BJ (cell line): ENCODE measurements at regions not wholly inside any gene's neighbourhood (a gene's known extent, or its start where the extent isn't known, plus 50 kb on each side); places are given as distances from the start of the nearest gene placed in this dataset.

ENCODE experiments used
- CTCF ChIA-PET: fragments of 350-600 bp; formaldehyde crosslinking; extraction: SDS; loops from one replicate; lab custom pipeline; 2021; ENCODE audit warnings: antibody characterized with exemption, inconsistent platforms; lab: Yijun Ruan, JAX
- POLR2A ChIA-PET: fragments of 300-600 bp; sonication (Branson Sonifier 250); formaldehyde crosslinking; extraction: SDS; loops from one replicate; lab custom pipeline; 2021; ENCODE audit warnings: antibody characterized with exemption; lab: Charles Lee
- DNase-seq: peaks from one replicate; pipeline ENCODE4 v3.0.0-alpha.2; 2011; ENCODE audit warnings: low read depth
- H3K27me3 ChIP-seq: 2 replicates; pipeline ENCODE4 v1.6.0; 2011; ENCODE audit warnings: low read length; ENCODE audit not compliant: control insufficient read depth, insufficient read depth
- H3K36me3 ChIP-seq: 2 replicates; pipeline ENCODE4 v1.5.1; 2011; ENCODE audit warnings: low read length; ENCODE audit not compliant: control insufficient read depth, insufficient read depth
- H3K4me3 ChIP-seq: 2 replicates; pipeline ENCODE4 v1.5.1; 2011; ENCODE audit warnings: low read depth, mild to moderate bottlenecking, control low read depth, low read length
- TF ChIP-seq, protein P1 (sequence below): IDR thresholded peaks from 2 replicates; pipeline ENCODE4 v1.5.1; 2011; ENCODE audit warnings: low read depth, mild to moderate bottlenecking, control low read depth, inconsistent platforms, low read length, moderate library complexity; ENCODE audit not compliant: insufficient read depth

DNA sequence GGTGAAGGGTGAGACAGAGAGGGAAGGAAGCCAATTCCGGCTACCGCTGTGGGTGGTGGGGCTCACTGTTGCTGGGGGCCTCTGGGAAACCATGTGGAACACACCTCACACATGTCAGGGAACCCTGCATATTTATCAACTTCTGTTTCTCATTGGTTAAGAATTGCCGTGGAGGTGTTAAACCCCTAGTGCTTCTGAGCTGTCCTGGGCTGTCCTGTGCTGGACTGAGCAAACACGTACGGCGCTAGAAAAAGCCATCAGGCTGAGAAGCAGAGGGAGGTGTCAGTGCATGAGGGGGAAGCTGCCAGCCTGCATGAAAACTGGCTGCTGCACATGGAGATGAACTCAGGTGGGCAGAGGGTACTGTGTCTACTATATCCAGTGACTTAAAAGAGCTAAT, 103.9 kb upstream of the JAG1 start:
- H3K4me3 ChIP-seq = no peak overlapping the region
- no peaks in the 10 kb centered on the region for H3K27me3 ChIP-seq
- no peak for DNase-seq
- no peaks in the 10 kb centered on the region for H3K36me3 ChIP-seq
- ChIA-PET POLR2A (no interaction called here), CTCF (no interaction called here)
- TF ChIP-seq, protein P1, sequence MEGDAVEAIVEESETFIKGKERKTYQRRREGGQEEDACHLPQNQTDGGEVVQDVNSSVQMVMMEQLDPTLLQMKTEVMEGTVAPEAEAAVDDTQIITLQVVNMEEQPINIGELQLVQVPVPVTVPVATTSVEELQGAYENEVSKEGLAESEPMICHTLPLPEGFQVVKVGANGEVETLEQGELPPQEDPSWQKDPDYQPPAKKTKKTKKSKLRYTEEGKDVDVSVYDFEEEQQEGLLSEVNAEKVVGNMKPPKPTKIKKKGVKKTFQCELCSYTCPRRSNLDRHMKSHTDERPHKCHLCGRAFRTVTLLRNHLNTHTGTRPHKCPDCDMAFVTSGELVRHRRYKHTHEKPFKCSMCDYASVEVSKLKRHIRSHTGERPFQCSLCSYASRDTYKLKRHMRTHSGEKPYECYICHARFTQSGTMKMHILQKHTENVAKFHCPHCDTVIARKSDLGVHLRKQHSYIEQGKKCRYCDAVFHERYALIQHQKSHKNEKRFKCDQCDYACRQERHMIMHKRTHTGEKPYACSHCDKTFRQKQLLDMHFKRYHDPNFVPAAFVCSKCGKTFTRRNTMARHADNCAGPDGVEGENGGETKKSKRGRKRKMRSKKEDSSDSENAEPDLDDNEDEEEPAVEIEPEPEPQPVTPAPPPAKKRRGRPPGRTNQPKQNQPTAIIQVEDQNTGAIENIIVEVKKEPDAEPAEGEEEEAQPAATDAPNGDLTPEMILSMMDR = no peak

DNA sequence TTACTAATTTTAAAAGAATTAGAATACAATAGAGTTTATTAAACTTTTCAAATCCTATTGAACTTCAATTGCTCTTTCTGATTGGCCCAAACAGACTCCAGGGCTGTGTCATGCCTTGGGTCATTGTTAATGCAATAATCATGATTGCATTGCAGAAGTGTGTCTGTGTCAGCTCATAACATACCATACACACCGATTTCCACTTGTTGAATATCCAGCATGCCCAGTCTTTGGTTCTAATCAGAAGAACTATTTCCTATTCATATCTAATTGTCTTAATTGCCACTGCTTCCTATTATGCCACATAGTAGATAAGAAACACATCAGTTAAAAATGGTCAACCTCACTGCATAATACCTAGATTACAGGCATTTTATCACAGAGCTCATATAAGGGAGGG, 106.1 kb upstream of the JAG1 start:
- no peak for DNase-seq
- ChIA-PET CTCF (no interaction called here), POLR2A (no interaction called here)
- TF ChIP-seq, protein P1 = no peak
- H3K36me3 ChIP-seq = no peaks in the 10 kb centered on the region
- no peaks in the 10 kb centered on the region for H3K27me3 ChIP-seq
- H3K4me3 ChIP-seq = no peak overlapping the region

DNA sequence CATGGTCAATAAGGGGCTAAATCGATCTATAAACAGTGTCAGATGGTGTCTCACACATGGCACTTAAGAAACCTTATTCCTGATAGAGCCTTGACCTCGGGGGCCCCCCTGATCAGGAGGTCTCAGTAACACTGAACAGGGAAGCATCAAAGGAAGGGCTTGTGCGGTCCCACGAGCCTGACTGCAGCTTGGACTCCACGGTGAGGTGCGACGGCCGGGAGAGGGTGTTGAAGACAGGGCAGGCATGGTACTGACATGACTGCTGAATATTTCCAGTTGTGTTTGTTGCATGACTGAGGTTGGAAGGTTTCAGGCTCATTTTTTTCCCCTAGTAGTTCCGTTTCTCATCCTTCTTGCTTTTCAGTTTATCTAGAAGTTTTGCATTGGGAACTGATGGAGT, 107.1 kb upstream of the JAG1 start:
- no peak for DNase-seq
- TF ChIP-seq, protein P1 = no peak
- no peaks in the 10 kb centered on the region for H3K36me3 ChIP-seq
- no peaks in the 10 kb centered on the region for H3K27me3 ChIP-seq
- no peak overlapping the region for H3K4me3 ChIP-seq
- POLR2A ChIA-PET = no interaction called here
- CTCF ChIA-PET = interaction anchor here (1.0 kb wide), 1 partner anchor 17 kb away, joined by 4 read pairs; no protein-coding TSS in a partner anchor

DNA sequence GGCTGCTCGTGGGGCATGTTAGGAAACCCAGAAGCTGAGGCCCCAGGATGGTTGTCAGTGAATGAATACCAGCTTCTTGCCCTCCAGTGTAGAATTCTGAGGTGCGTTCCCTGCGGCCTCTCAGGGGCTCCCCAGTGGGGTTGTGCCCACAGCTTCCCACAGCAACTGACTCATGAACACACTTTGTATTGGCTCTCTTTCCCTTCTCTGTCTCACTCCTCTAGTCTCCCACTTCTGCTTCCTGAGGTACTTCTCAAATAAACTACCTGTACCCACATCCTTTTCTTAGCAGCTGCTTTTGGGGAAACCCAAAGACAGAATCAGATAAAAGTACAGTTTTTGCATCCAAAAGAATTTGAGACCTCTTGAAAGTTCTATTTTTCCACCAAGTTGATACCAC, 107.7 kb upstream of the JAG1 start:
- no peak overlapping the region for H3K4me3 ChIP-seq
- TF ChIP-seq, protein P1 = no peak
- ChIA-PET CTCF (interaction anchor here (1.0 kb wide), 1 partner anchor 17 kb away, joined by 4 read pairs; no protein-coding TSS in a partner anchor), POLR2A (no interaction called here)
- H3K27me3 ChIP-seq = no peaks in the 10 kb centered on the region
- H3K36me3 ChIP-seq = no peaks in the 10 kb centered on the region
- DNase-seq = no peak

DNA sequence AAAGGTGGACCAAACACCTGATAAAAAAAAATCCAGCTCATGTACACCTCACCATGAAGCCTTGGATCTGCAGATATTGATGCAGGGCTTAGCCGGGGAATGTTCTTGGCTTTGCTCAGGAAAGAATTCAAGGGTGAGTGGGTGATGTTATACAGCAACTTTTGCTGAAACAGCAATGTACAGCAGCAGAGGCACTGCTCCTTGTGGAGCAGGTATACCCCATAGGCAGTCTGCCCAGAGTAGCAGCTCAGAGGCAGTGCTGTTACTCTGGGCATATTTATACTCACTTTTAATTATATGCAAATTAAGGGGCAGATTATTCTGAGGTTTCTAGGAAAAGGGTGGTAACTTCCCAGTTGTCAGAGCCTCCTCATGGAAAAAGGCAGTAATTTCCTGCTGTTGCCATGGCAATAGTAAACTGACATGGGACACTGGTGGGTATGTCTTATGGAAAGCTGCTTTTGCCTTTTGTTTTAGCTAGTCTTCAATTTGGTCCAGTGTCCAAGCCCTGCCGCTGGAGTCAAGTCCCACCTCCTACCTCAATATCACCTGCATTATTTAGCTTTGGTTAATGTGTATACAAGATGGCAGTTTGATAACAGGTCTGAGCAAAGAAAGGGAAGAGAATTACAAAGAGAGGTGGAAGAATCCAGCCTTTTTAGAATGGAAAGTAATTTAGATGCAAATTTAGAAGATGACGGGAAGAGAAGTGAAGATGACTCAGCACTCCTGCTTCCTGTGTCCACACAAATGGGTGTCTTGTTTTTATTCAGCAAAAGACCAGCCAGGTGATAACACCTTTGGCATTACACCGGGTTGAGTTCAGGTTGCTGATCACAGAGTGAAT, 110.1 kb upstream of the JAG1 start:
- DNase-seq = no peak
- no peaks in the 10 kb centered on the region for H3K36me3 ChIP-seq
- ChIA-PET CTCF (no interaction called here), POLR2A (no interaction called here)
- TF ChIP-seq, protein P1 = no peak
- H3K4me3 ChIP-seq = no peak overlapping the region
- no peaks in the 10 kb centered on the region for H3K27me3 ChIP-seq
